Gastroesophageal sphincter (tissue), 4 donors: ENCODE measurements at regions not wholly inside any gene's neighbourhood (a gene's known extent, or its start where the extent isn't known, plus 50 kb on each side); places are given as distances from the start of the nearest gene placed in this dataset.

ENCODE experiments used
- ATAC-seq: fragments of 150-250 bp; one replicate; pipeline ENCODE4 v1.9.1; 2016; ENCODE audit warnings: mild to moderate bottlenecking, moderate library complexity
- H3K27ac ChIP-seq, 4 donors: fragments of 200-600 bp; sonication (generic) in 3 of 4; 1 replicate in 3 of 4; 2 replicates in 1 of 4; pipeline ENCODE4 v1.5.1; 2016 to 2019
- H3K27me3 ChIP-seq: fragments of 200-600 bp; sonication (generic); one replicate; pipeline ENCODE4 v1.5.1; 2019
- H3K36me3 ChIP-seq, 2 donors: fragments of 200-600 bp; sonication (generic); one replicate each; pipeline ENCODE4 v1.5.1; 2019; ENCODE audit warnings: control low read depth in 1 of 2
- H3K4me1 ChIP-seq, 3 donors: fragments of 200-600 bp; sonication (generic); 1 replicate in 2 of 3; 2 replicates in 1 of 3; pipeline ENCODE4 v1.5.1; 2016 to 2019; ENCODE audit warnings: control low read depth in 2 of 3
- H3K4me3 ChIP-seq, 2 donors: fragments of 200-600 bp; sonication (generic); one replicate each; pipeline ENCODE4 v1.5.1; 2019; ENCODE audit warnings: mild to moderate bottlenecking in 1 of 2, moderate library complexity in 1 of 2
- H3K9me3 ChIP-seq, 3 donors: fragments of 200-600 bp; sonication (generic); one replicate each; pipeline ENCODE4 v1.5.1; 2017 to 2019; ENCODE audit warnings: control low read depth in 2 of 3
- EP300 ChIP-seq: sonication (generic); formaldehyde crosslinking; IDR thresholded peaks from one replicate; pipeline ENCODE4 v1.6.1; 2017; ENCODE audit warnings: antibody characterized with exemption, mild to moderate bottlenecking
- POLR2A ChIP-seq, 2 donors: fragments of 450-650 bp; IDR thresholded peaks; one replicate each; pipeline ENCODE4 v1.6.1; 2017; ENCODE audit warnings: antibody characterized with exemption in 2 of 2, mild to moderate bottlenecking in 2 of 2, moderate library complexity in 1 of 2
- POLR2AphosphoS5 ChIP-seq: sonication (generic); formaldehyde crosslinking; IDR thresholded peaks from one replicate; pipeline ENCODE4 v1.6.1; 2017; ENCODE audit warnings: antibody characterized with exemption
- WGBS, 2 donors: methylation state at CpG; one replicate each; pipeline ENCODE4 v1.1.5; 2018; ENCODE audit warnings: low coverage in 1 of 2; 5-methylcytosine and 5-hydroxymethylcytosine counted together
- TF ChIP-seq, protein P1 (sequence below), 4 experiments: fragments of 200-600 bp in 2 of 4; fragments of 450-650 bp in 2 of 4; sonication (generic) in 1 of 4; IDR thresholded peaks; one replicate each; pipeline ENCODE4 v1.5.1; 2017 to 2019; ENCODE audit warnings: antibody characterized with exemption in 4 of 4, mild to moderate bottlenecking in 2 of 4, moderate library complexity in 2 of 4

- 85 to 96% methylated on average over 4 of the region's 4 CpGs for WGBS, 2 donors
- TF ChIP-seq, protein P1, sequence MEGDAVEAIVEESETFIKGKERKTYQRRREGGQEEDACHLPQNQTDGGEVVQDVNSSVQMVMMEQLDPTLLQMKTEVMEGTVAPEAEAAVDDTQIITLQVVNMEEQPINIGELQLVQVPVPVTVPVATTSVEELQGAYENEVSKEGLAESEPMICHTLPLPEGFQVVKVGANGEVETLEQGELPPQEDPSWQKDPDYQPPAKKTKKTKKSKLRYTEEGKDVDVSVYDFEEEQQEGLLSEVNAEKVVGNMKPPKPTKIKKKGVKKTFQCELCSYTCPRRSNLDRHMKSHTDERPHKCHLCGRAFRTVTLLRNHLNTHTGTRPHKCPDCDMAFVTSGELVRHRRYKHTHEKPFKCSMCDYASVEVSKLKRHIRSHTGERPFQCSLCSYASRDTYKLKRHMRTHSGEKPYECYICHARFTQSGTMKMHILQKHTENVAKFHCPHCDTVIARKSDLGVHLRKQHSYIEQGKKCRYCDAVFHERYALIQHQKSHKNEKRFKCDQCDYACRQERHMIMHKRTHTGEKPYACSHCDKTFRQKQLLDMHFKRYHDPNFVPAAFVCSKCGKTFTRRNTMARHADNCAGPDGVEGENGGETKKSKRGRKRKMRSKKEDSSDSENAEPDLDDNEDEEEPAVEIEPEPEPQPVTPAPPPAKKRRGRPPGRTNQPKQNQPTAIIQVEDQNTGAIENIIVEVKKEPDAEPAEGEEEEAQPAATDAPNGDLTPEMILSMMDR (IDR thresholded peaks at IDR 0.05): no peak
- no peak for TF ChIP-seq EP300
- no peak overlapping the region for H3K4me3 ChIP-seq
- no peaks in the 10 kb centered on the region for H3K9me3 ChIP-seq
- H3K4me1 ChIP-seq: peaks cover 0 to 11% (median 0%) of the 10 kb centered on the region in 3 donors
- no peak overlapping the region for H3K27ac ChIP-seq
- no peaks in the 10 kb centered on the region for H3K27me3 ChIP-seq
- H3K36me3 ChIP-seq: no peaks in the 10 kb centered on the region
- no peak for ATAC-seq
Observed at GRCh38 chr7:25035274-25035673, 55.3 kb upstream of the OSBPL3 start.

DNA sequence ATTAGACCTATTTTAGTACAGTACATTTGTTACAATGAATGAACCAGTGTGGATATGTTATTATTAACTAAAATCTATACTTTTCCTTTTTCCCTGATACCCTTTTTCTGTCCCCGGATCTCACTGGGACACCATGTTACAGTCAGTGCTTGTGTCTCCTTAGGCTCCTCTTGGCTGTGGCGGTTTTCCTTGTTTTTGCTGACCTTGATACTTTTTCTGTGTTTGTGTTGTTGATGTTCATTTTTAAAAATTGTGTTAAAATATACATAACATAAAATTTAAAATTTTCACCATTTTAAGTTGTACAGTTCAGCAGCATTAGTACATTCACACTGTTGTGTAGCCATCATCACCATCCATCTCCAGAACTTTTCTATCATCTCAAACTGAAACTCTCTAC, 54.2 kb upstream of the OSBPL3 start:
- H3K4me3 ChIP-seq: no peak overlapping the region
- H3K4me1 ChIP-seq: peaks cover 0 to 11% (median 0%) of the 10 kb centered on the region in 3 donors
- H3K27me3 ChIP-seq: no peaks in the 10 kb centered on the region
- no peak overlapping the region for H3K27ac ChIP-seq
- no peaks in the 10 kb centered on the region for H3K36me3 ChIP-seq
- TF ChIP-seq EP300 (no peak), POLR2A (IDR thresholded peaks at IDR 0.05) (no peak), POLR2AphosphoS5 (no peak)
- TF ChIP-seq, protein P1 (IDR thresholded peaks at IDR 0.05): no peak
- 92 to 100% methylated on average over 2 of the region's 2 CpGs for WGBS, 2 donors
- H3K9me3 ChIP-seq: no peaks in the 10 kb centered on the region
- ATAC-seq: no peak

- 79 to 81% methylated on average over 6 to 9 of the region's 11 CpGs for WGBS, 2 donors
- Histone ChIP-seq H3K4me3 (no peak overlapping the region), H3K27me3 (no peaks in the 10 kb centered on the region), H3K4me1 (peaks cover 0 to 11% (median 0%) of the 10 kb centered on the region in 3 donors), H3K27ac (no peak overlapping the region), H3K9me3 (no peaks in the 10 kb centered on the region), H3K36me3 (no peaks in the 10 kb centered on the region)
- TF ChIP-seq, protein P1 (IDR thresholded peaks at IDR 0.05): no peak
- TF ChIP-seq EP300 (no peak), POLR2A (IDR thresholded peaks at IDR 0.05) (no peak), POLR2AphosphoS5 (no peak)
- no peak for ATAC-seq
Observed at GRCh38 chr7:25032774-25033743, 53.1 kb upstream of the OSBPL3 start.

DNA sequence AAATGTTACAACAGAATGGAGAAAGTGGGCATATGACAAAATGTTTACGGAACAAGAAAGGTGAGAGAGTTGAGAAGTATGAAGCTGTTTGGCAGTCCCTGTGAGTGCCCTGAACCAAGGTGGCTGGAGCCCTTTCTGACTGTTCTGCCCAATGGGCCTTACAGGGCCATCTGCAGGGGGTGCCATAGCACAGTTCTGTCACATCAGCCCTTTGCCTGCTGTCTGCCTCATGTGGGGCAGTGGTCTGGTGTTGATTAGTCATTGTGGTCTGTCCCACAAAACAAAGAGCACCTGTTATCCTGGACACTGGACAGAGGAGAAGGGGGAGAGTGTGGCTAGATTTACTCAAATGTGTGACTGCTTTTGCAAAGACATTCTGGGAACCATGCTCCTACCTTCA, 51.5 kb upstream of the OSBPL3 start:
- H3K9me3 ChIP-seq: no peaks in the 10 kb centered on the region
- no peak overlapping the region for H3K27ac ChIP-seq
- TF ChIP-seq POLR2A (IDR thresholded peaks at IDR 0.05) (no peak), EP300 (no peak), POLR2AphosphoS5 (no peak)
- TF ChIP-seq, protein P1 (IDR thresholded peaks at IDR 0.05): no peak
- 91 to 100% methylated on average over 1 of the region's 1 CpG for WGBS, 2 donors
- no peaks in the 10 kb centered on the region for H3K36me3 ChIP-seq
- no peak overlapping the region for H3K4me3 ChIP-seq
- no peaks in the 10 kb centered on the region for H3K27me3 ChIP-seq
- ATAC-seq: no peak
- no peaks in the 10 kb centered on the region for H3K4me1 ChIP-seq

GRCh38 chr7:25031007-25031406, 51.0 kb upstream of the OSBPL3 start:
- TF ChIP-seq POLR2AphosphoS5 (no peak), POLR2A (IDR thresholded peaks at IDR 0.05) (no peak), EP300 (no peak)
- TF ChIP-seq, protein P1 (IDR thresholded peaks at IDR 0.05): no peak
- no peaks in the 10 kb centered on the region for H3K4me1 ChIP-seq
- no peak overlapping the region for H3K27ac ChIP-seq
- ATAC-seq: no peak
- H3K4me3 ChIP-seq: no peak overlapping the region
- no peaks in the 10 kb centered on the region for H3K27me3 ChIP-seq
- WGBS, 2 donors: 60 to 85% methylated on average over 6 of the region's 6 CpGs
- H3K9me3 ChIP-seq: no peaks in the 10 kb centered on the region
- H3K36me3 ChIP-seq: no peaks in the 10 kb centered on the region
